GM18498 (cell line): ENCODE measurements at regions not wholly inside any gene's neighbourhood (a gene's known extent, or its start where the extent isn't known, plus 50 kb on each side); places are given as distances from the start of the nearest gene placed in this dataset.
"Not testable (repeated sequence)": the region's sequence is repeated elsewhere in the genome, so short reads cannot be mapped to it uniquely, and the experiment has no call there.

Experiments used
- ATAC-seq: cut with Tn5 transposase; IDR thresholded peaks from one replicate; pipeline ENCODE4 v1.9.1; 2021; ENCODE audit warnings: mild to moderate bottlenecking, moderate library complexity; ENCODE audit not compliant: unreplicated experiment

- no peak for ATAC-seq
Observed at GRCh38 chr16:22705799-22706198, 108.2 kb upstream of the HS3ST2 start.

GRCh38 chr16:22710326-22710725 is 103.6 kb upstream of the HS3ST2 start:
- no peak for ATAC-seq

DNA sequence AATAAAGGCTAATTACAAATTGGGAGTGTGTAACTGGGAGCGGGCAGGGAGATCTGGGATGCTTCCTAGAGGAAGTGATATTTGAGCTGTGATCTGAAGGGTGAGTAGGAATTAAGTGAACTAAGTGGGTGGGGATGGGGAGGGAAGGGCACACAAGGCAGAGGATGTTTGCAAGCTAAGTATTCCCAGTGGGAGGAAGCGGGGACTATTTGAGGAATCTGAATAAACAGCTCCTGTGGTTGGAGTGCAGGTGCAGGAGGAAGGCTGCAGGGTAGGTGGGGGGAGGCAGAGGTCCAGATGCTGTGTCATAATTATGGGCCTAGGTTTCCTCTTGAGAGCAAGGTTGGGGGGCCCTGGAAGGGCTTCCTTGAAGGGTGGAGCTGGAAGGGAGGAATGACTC is 102.1 kb upstream of the HS3ST2 start:
- no peak for ATAC-seq

- ATAC-seq: no peak
Observed at GRCh38 chr16:22712471-22712870, 101.5 kb upstream of the HS3ST2 start.

- not testable (repeated sequence) for ATAC-seq
Observed at GRCh38 chr16:22718598-22718997, 95.4 kb upstream of the HS3ST2 start.

GRCh38 chr16:22719945-22720344 is 94.0 kb upstream of the HS3ST2 start:
- ATAC-seq: no peak

- no peak for ATAC-seq
Observed at GRCh38 chr16:22721511-22722100, 92.4 kb upstream of the HS3ST2 start.

GRCh38 chr16:22722551-22723541 is 91.1 kb upstream of the HS3ST2 start:
- ATAC-seq: not testable (repeated sequence)

DNA sequence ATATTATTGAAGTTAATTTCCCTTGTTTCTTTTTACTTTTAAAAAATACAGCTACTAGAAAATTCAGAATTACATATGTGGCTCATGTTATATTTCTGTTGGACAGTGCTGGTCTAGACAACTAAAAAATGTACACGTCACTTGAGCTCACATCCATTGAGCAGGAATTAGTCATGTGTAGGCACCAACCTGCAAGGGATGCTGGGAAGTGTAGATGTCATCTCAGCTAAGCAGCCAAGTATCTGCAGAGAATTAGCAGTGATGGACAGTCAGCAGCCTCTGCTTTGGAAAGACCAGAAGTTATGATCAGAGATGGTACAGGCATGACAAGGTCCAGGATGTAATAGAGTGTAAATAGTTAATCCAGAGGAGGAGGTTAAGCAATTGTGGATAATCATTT is 87.1 kb upstream of the HS3ST2 start:
- ATAC-seq: no peak

- no peak for ATAC-seq
Observed at GRCh38 chr16:22727285-22728166, 86.4 kb upstream of the HS3ST2 start.

GRCh38 chr16:22728167-22728836 is 85.7 kb upstream of the HS3ST2 start:
- ATAC-seq: no peak

- ATAC-seq: no peak
Observed at GRCh38 chr16:22732400-22732799, 81.6 kb upstream of the HS3ST2 start.

GRCh38 chr16:22732959-22733358 is 81.0 kb upstream of the HS3ST2 start:
- no peak for ATAC-seq

DNA sequence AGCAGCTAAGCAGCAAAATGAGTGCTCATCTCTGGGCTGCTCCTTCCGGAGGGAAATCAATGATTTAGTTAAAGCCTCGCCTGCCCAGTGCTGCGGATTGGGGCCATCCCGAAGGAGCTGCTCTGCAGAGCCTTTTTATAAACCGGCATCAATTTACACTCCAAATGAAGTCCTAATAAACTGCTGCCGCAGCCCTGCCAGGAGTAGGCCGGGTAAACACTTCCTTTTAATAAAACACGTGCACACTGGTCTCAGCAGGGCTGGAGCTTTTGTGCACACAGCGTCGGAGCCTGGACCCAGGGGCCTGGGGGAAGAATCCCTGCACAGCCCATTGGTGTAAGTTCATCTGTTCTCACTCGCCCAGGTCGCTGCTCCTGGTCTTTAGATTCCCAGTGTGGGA is 79.6 kb upstream of the HS3ST2 start:
- ATAC-seq: no peak

DNA sequence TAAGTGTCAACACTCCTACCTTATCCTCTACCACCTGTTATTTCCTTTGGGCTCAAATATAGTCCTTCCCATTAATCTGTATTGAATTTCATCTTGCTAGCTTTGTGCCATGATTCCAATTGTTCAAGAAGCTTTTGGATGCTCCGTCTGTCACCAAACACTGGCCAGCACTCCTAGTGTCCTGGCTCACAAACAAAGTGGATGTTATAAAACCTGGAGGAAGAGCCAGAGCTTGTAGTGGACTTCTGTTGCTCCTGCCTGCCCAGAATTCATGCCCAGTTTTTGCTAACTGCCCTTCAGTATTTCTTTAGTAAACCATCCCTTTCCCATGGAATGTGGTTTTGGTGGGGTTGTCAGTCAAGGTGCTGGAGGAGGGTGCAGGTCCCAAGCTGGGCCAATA is 77.2 kb upstream of the HS3ST2 start:
- ATAC-seq: no peak

DNA sequence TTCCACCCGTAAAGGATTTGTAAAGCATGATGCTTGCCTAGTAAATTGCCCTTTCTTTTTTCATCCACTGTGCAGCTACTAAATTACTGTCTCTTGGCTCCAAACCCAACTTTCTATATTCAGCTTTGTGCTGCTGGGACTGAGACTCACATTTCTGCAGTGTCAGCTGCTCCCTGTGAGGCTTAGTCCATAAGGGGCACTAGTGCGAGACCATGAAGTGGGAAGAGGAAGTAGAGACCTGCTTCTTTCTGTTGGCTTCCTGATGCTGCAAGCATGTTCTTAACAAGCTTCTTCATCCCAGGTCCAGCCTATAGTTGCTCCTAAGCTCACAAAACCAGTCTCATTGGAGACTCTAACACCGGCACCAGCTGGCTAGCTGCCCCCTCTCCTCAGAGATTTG is 74.9 kb upstream of the HS3ST2 start:
- ATAC-seq: no peak

- no peak for ATAC-seq
Observed at GRCh38 chr16:22743401-22743800, 70.6 kb upstream of the HS3ST2 start.

- ATAC-seq: no peak
Observed at GRCh38 chr16:22751104-22751667, 62.8 kb upstream of the HS3ST2 start.

DNA sequence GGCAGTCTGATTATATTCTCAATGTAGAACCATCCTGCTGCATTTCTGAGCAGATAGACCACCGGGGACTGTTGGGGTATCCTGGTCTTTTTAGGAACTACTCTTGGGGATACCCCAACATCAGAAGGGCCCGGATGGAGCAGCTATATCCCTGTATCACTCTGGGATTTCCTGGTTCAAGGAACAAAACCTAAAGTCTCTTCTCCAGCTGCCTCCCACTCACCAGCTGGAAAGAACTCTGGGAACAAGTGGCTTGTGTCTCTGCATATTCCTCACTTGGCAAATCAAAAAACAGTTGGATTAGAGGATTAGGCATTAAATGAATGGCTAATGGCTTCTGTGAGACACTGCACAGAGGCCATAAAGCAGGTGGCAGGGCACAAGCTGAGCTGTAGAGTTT is 62.3 kb upstream of the HS3ST2 start:
- ATAC-seq: no peak

GRCh38 chr16:22753451-22753850 is 60.5 kb upstream of the HS3ST2 start:
- no peak for ATAC-seq
